Left ventricle myocardium inferior (tissue), 1 donor: ENCODE measurements at regions not wholly inside any gene's neighbourhood (a gene's known extent, or its start where the extent isn't known, plus 50 kb on each side); places are given as distances from the start of the nearest gene placed in this dataset.
"Not testable (repeated sequence)": the region's sequence is repeated elsewhere in the genome, so short reads cannot be mapped to it uniquely, and the experiment has no call there.

Source experiments
- DNase-seq: peaks from one replicate; pipeline ENCODE4 v3.0.0-alpha.2; 2020
- H3K27ac ChIP-seq: fragments of 200-600 bp; replicated peaks from 2 replicates; pipeline ENCODE4 v1.8.0; 2021
- H3K27me3 ChIP-seq: fragments of 200-600 bp; 2 replicates; pipeline ENCODE4 v1.8.0; 2021; ENCODE audit warnings: low read depth
- H3K36me3 ChIP-seq: fragments of 200-600 bp; 2 replicates; pipeline ENCODE4 v1.8.0; 2021
- H3K4me1 ChIP-seq: fragments of 200-600 bp; 2 replicates; pipeline ENCODE4 v1.8.0; 2021
- H3K4me3 ChIP-seq: fragments of 200-600 bp; 2 replicates; pipeline ENCODE4 v1.8.0; 2021; ENCODE audit warnings: mild to moderate bottlenecking, moderate library complexity
- H3K9me3 ChIP-seq: fragments of 200-600 bp; replicated peaks from 2 replicates; pipeline ENCODE4 v1.8.0; 2021
- intact Hi-C: fragments of 100-400 bp; cut with micrococcal nuclease; formaldehyde crosslinking; loops from one replicate; pipeline ENCODE4 v1.11.0; 2022
- TF ChIP-seq, protein P1 (sequence below): fragments of 200-600 bp; IDR thresholded peaks from 2 replicates; pipeline ENCODE4 v1.8.0; 2021; ENCODE audit warnings: antibody characterized with exemption, mild to moderate bottlenecking, borderline replicate concordance
- donor health status: DM: no; HTN: yes; CAD: no; lungs with severe emphysema.

DNA sequence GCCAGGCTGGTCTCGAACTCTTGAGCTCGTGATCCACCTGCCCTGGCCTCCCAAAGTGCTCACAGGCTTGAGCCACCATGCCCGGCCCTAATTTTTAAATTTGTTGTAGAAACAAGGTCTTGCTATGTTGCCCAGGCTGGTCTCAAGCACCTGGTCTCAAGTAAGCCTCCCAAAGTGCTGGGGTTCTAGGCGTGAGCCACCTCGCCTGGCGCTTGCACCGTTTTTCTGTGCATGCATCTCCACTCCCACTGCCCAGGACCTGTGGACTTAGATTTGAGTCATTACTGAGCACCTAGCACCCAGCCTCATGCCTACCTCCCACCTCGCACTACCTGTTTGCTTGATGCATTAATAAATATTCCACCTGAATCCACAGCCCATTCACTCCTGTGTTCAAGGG lies 1359.1 kb downstream of the CDH12 start:
- H3K27ac ChIP-seq, H3K9me3 ChIP-seq, DNase-seq: not testable (repeated sequence)

DNA sequence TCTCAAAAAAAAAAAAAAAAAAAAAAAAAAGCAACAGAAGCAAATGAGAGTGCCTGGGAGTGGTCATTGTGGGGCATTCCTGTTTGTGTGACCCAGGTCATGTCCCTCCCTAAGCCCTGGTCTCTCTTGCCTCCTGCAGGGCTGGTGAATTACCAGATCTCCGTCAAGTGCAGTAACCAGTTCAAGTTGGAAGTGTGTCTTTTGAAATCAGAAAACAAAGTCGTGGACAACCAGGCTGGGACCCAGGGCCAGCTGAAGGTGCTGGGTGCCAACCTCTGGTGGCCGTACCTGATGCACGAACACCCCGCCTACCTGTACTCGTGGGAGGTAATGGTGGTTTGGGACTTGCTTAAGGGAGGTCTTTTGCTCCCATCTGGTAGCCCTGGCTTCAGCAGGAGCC lies 1362.0 kb downstream of the CDH12 start:
- DNase-seq, H3K4me1 ChIP-seq, intact Hi-C loops, H3K27ac ChIP-seq, H3K9me3 ChIP-seq, H3K27me3 ChIP-seq, H3K4me3 ChIP-seq: not testable (repeated sequence)
- H3K36me3 ChIP-seq: peaks cover 25% of the 10 kb centered on the region

More for the DNA sequence above, 1359.1 kb downstream of the CDH12 start:
- H3K4me1 ChIP-seq, H3K27me3 ChIP-seq, intact Hi-C loops, H3K4me3 ChIP-seq: not testable (repeated sequence)
- H3K36me3 ChIP-seq: peaks cover 33% of the 10 kb centered on the region

DNA sequence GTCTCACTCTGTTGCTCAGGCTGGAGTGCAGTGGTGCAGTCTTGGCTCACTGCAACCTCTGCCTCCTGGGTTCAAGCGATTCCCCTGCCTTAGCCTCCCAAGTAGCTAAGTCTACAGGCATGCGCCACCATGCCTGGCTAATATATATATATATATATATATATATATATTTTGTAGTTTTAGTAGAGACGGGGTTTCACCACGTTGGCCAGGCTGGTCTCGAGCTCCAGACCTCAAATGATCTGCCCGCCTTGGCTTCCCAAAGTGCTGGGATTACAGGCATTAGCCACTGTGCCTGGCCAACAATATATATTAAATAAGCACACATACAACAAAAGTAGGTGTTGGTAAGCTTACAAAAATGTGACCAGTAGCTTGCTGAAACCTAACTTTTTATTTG lies 1364.3 kb downstream of the CDH12 start:
- H3K4me1 ChIP-seq, DNase-seq, H3K4me3 ChIP-seq, H3K27me3 ChIP-seq, H3K27ac ChIP-seq, H3K9me3 ChIP-seq, intact Hi-C loops: not testable (repeated sequence)
- H3K36me3 ChIP-seq: peaks cover 20% of the 10 kb centered on the region

DNA sequence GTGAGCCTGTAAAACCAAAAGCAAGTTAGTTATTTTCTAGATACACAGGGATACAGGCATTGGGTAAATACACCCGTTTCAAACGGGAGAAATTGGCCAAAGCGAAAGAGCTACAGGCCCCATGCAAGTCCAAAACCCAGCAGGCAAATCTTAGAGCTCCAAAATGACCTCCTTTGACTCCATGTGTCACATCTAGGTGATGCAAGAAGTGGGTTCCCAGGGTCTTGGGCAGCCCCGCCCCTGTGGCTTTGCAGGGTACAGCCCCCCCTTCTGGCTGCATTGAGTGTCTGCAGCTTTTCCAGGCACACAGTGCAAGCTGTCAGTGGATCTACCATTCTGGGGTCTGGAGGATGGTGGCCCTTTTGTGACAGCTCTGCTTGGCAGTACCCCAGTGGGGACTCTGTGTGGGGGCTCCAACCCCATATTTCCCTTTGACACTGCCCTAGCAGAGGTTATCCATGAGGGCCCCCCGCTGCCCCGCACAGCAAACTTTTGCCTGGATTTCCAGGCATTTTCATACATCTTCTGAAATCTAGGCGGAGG lies 1367.6 kb downstream of the CDH12 start:
- TF ChIP-seq, protein P1, sequence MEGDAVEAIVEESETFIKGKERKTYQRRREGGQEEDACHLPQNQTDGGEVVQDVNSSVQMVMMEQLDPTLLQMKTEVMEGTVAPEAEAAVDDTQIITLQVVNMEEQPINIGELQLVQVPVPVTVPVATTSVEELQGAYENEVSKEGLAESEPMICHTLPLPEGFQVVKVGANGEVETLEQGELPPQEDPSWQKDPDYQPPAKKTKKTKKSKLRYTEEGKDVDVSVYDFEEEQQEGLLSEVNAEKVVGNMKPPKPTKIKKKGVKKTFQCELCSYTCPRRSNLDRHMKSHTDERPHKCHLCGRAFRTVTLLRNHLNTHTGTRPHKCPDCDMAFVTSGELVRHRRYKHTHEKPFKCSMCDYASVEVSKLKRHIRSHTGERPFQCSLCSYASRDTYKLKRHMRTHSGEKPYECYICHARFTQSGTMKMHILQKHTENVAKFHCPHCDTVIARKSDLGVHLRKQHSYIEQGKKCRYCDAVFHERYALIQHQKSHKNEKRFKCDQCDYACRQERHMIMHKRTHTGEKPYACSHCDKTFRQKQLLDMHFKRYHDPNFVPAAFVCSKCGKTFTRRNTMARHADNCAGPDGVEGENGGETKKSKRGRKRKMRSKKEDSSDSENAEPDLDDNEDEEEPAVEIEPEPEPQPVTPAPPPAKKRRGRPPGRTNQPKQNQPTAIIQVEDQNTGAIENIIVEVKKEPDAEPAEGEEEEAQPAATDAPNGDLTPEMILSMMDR: peak; percentile 22
- H3K9me3 ChIP-seq, H3K4me3 ChIP-seq, H3K27me3 ChIP-seq, H3K27ac ChIP-seq, H3K4me1 ChIP-seq, intact Hi-C loops, DNase-seq: not testable (repeated sequence)
- peaks cover 24% of the 10 kb centered on the region for H3K36me3 ChIP-seq

DNA sequence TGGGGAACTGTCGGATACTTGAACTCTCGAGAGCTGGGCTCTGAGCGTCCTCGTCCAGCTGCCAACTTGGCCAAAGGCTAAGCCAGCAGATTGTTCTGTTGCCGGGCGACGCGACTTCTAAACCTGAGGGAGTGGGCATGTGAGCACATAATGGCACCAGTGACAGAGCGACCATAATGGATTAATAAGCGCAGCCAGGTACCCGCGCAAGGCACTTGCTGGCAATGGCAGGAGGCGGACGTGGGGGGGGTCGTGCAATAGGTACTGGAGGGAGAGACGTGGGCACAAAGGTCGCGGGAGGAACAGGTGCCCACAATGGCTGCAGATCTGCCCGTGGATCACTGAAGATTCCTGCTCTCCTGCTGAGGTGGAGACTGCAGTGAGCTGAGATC lies 1368.7 kb downstream of the CDH12 start:
- H3K4me1 ChIP-seq, H3K9me3 ChIP-seq, H3K4me3 ChIP-seq, H3K27me3 ChIP-seq, H3K27ac ChIP-seq, DNase-seq, intact Hi-C loops: not testable (repeated sequence)
- H3K36me3 ChIP-seq: peaks cover 29% of the 10 kb centered on the region

DNA sequence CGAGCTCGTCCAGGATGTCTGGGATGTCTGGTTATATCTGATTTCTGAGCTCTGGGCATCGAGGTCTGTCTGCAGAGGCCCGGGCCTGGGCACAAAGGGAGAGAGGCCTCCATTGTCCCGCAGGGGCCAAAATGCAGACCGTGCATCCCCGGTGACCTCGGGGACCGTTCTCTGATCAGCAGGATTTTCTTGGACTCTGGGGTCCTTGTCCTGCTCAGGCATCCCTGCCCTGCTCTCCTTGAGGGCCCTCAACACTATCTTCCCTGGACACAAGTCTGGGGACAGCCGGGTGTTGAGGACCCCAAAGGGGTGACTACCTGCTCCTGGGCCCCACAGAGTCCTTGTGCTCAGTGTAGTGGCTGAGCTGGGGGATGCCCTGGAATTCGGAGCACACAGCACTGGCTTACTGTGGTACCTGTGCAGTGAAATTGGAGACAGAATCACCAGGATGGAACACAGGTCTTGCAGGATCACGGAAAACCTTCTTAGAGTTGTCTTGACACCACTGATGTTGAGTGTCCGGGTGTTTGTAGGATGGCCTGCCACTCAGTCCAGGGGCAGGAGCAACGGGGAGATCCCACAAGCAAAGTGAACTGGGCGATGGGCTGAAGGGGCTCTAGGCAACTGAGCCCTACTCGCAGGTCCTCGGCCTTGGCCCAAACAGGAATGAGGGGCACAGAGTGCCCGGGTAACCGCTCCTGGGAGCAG lies 1369.2 kb downstream of the CDH12 start:
- H3K36me3 ChIP-seq: peaks cover 34% of the 10 kb centered on the region
- H3K9me3 ChIP-seq, H3K4me1 ChIP-seq, H3K27ac ChIP-seq, DNase-seq, intact Hi-C loops, H3K27me3 ChIP-seq, H3K4me3 ChIP-seq: not testable (repeated sequence)

DNA sequence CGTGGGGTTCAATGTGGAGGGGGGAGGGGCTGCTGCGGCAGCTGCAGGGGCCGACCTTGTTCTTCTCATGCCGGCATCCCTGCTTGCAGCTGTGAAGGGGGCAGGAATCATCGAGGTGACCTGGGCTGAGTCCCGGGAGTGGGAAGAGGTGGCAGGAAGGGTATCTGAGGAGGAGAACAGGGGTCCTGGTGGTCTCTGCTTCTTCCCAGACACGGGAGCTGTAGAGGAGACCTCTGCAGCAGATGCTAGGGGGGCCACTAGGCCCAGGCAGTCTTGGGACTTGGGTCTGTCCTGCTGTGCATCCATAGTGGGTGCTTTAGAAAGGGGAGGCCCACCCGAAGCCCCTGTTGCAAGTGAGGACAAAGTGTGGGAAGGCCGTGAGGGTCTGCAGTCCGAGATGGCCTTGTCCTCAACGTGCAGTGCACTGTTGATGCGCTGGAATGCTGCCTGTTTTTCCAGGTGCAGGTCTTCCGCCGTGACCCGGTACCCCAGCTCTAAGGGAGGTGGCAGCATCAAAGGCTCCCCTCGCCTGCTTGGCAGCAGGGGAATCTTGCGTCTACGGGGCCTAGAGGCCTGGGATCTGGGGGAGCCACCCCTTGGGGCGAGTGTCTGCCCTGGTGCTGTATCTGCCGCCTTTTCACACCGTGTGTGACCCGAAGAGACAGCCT lies 1370.0 kb downstream of the CDH12 start:
- DNase-seq, H3K4me3 ChIP-seq, H3K27ac ChIP-seq, H3K27me3 ChIP-seq, intact Hi-C loops, H3K4me1 ChIP-seq, H3K9me3 ChIP-seq: not testable (repeated sequence)
- H3K36me3 ChIP-seq: peaks cover 34% of the 10 kb centered on the region

DNA sequence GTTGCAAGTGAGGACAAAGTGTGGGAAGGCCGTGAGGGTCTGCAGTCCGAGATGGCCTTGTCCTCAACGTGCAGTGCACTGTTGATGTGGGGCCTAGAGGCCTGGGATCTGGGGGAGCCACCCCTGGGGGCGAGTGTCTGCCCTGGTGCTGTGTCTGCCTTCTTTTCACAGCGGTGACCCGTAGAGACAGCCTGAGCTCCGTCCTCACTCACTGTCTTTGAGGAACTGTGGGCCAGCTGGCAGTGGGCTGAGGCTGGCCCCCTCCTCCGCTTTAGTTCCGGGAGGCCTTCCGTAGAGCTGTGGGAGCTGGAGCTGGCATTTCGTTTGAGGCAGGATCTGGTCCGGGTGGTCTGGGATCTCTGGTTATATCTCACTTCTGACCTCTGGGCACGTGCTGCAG lies 1370.6 kb downstream of the CDH12 start:
- H3K4me3 ChIP-seq, intact Hi-C loops, H3K4me1 ChIP-seq, DNase-seq, H3K9me3 ChIP-seq, H3K27ac ChIP-seq, H3K27me3 ChIP-seq: not testable (repeated sequence)
- peaks cover 34% of the 10 kb centered on the region for H3K36me3 ChIP-seq

DNA sequence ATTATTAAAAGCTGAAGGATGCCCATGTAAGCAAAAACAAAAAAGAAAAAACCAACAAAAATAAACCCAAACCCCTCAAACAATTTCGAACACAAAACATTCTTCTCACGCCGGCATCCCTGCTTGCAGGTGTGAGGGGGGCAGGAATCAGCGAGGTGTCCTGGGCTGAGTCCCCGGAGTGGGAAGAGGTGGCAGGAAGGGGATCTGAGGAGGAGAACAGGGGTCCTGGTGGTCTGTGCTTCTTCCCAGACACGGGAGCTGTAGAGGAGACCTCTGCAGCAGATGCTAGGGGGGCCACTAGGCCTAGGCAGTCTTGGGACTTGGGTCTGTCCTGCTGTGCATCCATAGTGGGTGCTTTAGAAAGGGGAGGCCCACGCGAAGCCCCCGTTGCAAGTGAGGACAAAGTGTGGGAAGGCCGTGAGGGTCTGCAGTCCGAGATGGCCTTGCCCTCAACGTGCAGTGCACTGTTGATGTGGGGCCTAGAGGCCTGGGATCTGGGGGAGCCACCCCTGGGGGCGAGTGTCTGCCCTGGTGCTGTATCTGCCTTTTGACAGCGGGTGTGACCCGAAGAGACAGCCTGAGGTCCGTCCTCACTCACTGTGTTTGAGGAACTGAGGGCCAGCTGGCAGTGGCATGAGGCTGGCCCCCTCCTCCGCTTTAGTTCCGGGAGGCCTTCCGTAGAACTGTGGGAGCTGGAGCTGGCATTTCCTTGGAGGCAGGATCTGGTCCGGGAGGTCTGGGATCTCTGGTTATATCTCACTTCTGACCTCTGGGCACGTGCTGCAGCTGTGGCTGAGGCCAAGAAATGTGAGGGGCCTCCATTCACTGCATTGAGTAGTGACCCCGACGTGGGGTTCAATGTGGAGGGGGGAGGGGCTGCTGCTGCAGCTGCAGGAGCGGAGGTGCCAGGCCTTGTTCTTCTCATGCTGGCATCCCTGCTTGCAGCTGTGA lies 1371.5 kb downstream of the CDH12 start:
- DNase-seq, H3K4me1 ChIP-seq, intact Hi-C loops, H3K27ac ChIP-seq, H3K27me3 ChIP-seq, H3K9me3 ChIP-seq, H3K4me3 ChIP-seq: not testable (repeated sequence)
- peaks cover 34% of the 10 kb centered on the region for H3K36me3 ChIP-seq

DNA sequence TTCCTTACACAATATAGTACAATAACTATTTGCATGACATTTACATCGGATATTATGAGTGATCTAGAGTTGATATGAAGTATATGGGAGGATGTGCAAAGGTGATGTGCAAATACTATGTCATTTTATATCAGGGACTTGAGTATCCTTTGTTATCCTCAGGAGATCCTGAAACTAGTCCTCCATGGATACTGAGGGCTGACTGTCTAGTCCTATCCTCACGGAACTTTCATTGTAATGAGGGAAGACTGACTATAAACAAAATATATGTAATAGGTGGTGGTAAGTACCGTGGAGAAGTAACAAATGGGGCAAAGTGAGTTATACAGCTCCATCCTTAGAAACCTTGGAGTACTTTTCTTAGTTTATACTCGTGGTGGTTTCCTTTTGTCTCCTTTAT lies 1373.1 kb downstream of the CDH12 start:
- intact Hi-C loops, DNase-seq, H3K27me3 ChIP-seq, H3K4me3 ChIP-seq, H3K27ac ChIP-seq, H3K4me1 ChIP-seq, H3K9me3 ChIP-seq: not testable (repeated sequence)
- H3K36me3 ChIP-seq: peaks cover 34% of the 10 kb centered on the region

DNA sequence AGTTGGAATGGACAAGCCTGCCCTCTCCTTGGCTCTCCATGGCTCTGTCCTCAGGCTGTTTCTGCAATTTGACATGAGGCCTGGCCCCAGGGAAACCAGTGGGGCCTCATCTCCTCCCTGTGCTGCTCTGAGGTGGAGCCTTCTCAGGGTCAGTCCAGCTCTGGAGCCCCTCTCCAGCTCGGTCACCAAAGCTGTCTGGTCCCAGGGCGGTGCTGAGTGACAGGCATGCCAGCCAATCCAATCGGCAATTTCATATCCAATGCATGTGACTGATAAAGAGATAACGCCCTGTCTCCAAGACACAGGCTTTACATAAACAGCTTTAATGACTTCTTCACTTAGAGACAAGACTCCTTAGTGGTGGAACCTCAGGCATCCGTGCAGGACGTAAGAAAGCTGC lies 1379.2 kb downstream of the CDH12 start:
- H3K4me1 ChIP-seq, intact Hi-C loops, H3K27me3 ChIP-seq, DNase-seq, H3K9me3 ChIP-seq, H3K36me3 ChIP-seq, H3K27ac ChIP-seq, H3K4me3 ChIP-seq: not testable (repeated sequence)

DNA sequence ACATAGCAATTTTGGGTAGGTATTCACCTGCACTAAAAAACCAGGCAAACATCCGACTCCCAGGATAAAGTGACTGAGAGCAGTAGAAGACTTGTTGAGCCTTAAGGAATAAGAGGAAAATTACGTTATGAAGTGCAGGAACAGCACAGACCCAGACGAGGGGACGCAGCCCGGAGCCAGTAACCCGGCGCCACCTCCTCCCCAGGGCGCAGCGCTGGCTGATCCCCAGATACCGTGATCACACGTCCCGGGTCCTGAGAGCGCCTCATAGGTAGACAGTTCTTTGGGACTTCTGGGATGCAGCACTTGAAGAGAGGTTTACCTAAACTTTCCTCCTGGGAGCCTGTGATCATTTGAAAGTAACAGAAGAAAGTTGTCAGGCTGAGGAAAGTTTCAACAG lies 1379.7 kb downstream of the CDH12 start:
- H3K36me3 ChIP-seq, DNase-seq, H3K27me3 ChIP-seq, H3K4me1 ChIP-seq, H3K4me3 ChIP-seq, intact Hi-C loops, H3K27ac ChIP-seq, H3K9me3 ChIP-seq: not testable (repeated sequence)
